ENCODE measurements at regions not wholly inside any gene's neighbourhood (a gene's known extent, or its start where the extent isn't known, plus 50 kb on each side); places are given as distances from the start of the nearest gene placed in this dataset.

- Histone ChIP-seq H3K9me3 (no peaks in the 10 kb centered on the region), H3K4me3 (peak overlapping the region; percentile 6 to 49), H3K27me3 (peaks cover 99% of the 10 kb centered on the region), H3K36me3 (no peaks in the 10 kb centered on the region), H3K4me1 (peaks cover 0 to 23% (median 12%) of the 10 kb centered on the region in 3 donors), H3K27ac (no peak overlapping the region)
- peak; percentile 44 for ATAC-seq
- 0% methylated on average over 1 of the region's 59 CpGs; no CpG with 5 or more reads in 1 of the 2 donors for WGBS, 2 donors (ENCODE audit: low coverage in 1 of 2)
- TF ChIP-seq POLR2AphosphoS5 (IDR thresholded peaks at IDR 0.05) (no peak), CTCF (IDR thresholded peaks at IDR 0.05) (no peak), POLR2A (IDR thresholded peaks at IDR 0.05) (no peak), EP300 (IDR thresholded peaks at IDR 0.05) (no peak)
These were observed 118.7 kb upstream of the BARHL2 start for GRCh38 chr1:90835661-90836344.

- no peaks in the 10 kb centered on the region for H3K36me3 ChIP-seq
- peak overlapping the region in 1 of 2 donors; percentile 49 for H3K4me3 ChIP-seq
- TF ChIP-seq EP300 (IDR thresholded peaks at IDR 0.05) = no peak
- no peak for TF ChIP-seq POLR2A (IDR thresholded peaks at IDR 0.05)
- TF ChIP-seq POLR2AphosphoS5 (IDR thresholded peaks at IDR 0.05) = no peak
- ATAC-seq = peak; percentile 6
- peaks cover 0 to 23% (median 12%) of the 10 kb centered on the region in 3 donors for H3K4me1 ChIP-seq
- H3K9me3 ChIP-seq = no peaks in the 10 kb centered on the region
- peaks cover 99% of the 10 kb centered on the region for H3K27me3 ChIP-seq
- WGBS, 2 donors (ENCODE audit: low coverage in 1 of 2) = 10 to 37% methylated on average over 10 to 13 of the region's 40 CpGs
- no peak overlapping the region for H3K27ac ChIP-seq
These were observed 118.0 kb upstream of the BARHL2 start for GRCh38 chr1:90834886-90835660.

- Histone ChIP-seq H3K27me3 (peaks cover 92% of the 10 kb centered on the region), H3K4me1 (peaks cover 0 to 23% (median 12%) of the 10 kb centered on the region in 3 donors), H3K36me3 (no peaks in the 10 kb centered on the region), H3K9me3 (no peaks in the 10 kb centered on the region), H3K27ac (no peak overlapping the region), H3K4me3 (no peak overlapping the region)
- no peak for TF ChIP-seq POLR2A (IDR thresholded peaks at IDR 0.05)
- TF ChIP-seq CTCF (IDR thresholded peaks at IDR 0.05) = no peak
- TF ChIP-seq POLR2AphosphoS5 (IDR thresholded peaks at IDR 0.05) = no peak
- no peak for TF ChIP-seq EP300 (IDR thresholded peaks at IDR 0.05)
- WGBS, 2 donors (ENCODE audit: low coverage in 1 of 2) = 13 to 20% methylated on average over 10 to 22 of the region's 23 CpGs
- ATAC-seq = no peak
These were observed 117.3 kb upstream of the BARHL2 start for GRCh38 chr1:90834354-90834885.

- Histone ChIP-seq H3K27ac (no peak overlapping the region), H3K9me3 (no peaks in the 10 kb centered on the region), H3K4me1 (peaks cover 0 to 23% (median 12%) of the 10 kb centered on the region in 3 donors), H3K27me3 (peaks cover 84% of the 10 kb centered on the region), H3K4me3 (no peak overlapping the region), H3K36me3 (no peaks in the 10 kb centered on the region)
- WGBS, 2 donors (ENCODE audit: low coverage in 1 of 2) = 23 to 26% methylated on average over 4 to 6 of the region's 6 CpGs
- no peak for ATAC-seq
- TF ChIP-seq POLR2A (IDR thresholded peaks at IDR 0.05) = no peak
- TF ChIP-seq CTCF (IDR thresholded peaks at IDR 0.05) = no peak
- TF ChIP-seq EP300 (IDR thresholded peaks at IDR 0.05) = no peak
- no peak for TF ChIP-seq POLR2AphosphoS5 (IDR thresholded peaks at IDR 0.05)
These were observed 116.5 kb upstream of the BARHL2 start for GRCh38 chr1:90833466-90834110.

- H3K4me3 ChIP-seq = no peak overlapping the region
- peaks cover 0 to 23% (median 12%) of the 10 kb centered on the region in 3 donors for H3K4me1 ChIP-seq
- peaks cover 67% of the 10 kb centered on the region for H3K27me3 ChIP-seq
- no peak for ATAC-seq
- H3K36me3 ChIP-seq = no peaks in the 10 kb centered on the region
- 26 to 30% methylated on average over 8 of the region's 8 CpGs for WGBS, 2 donors (ENCODE audit: low coverage in 1 of 2)
- no peaks in the 10 kb centered on the region for H3K9me3 ChIP-seq
- TF ChIP-seq CTCF (IDR thresholded peaks at IDR 0.05) = no peak
- no peak for TF ChIP-seq POLR2AphosphoS5 (IDR thresholded peaks at IDR 0.05)
- no peak for TF ChIP-seq POLR2A (IDR thresholded peaks at IDR 0.05)
- no peak for TF ChIP-seq EP300 (IDR thresholded peaks at IDR 0.05)
- H3K27ac ChIP-seq = no peak overlapping the region
These were observed 114.8 kb upstream of the BARHL2 start for GRCh38 chr1:90831910-90832309.
